Activated CD8-positive, alpha-beta T cell treated with anti-CD3 and anti-CD28 coated beads for 36 hours (primary cell): ENCODE measurements at regions not wholly inside any gene's neighbourhood (a gene's known extent, or its start where the extent isn't known, plus 50 kb on each side); places are given as distances from the start of the nearest gene placed in this dataset.

Source experiments
- ATAC-seq: fragments of 200-7000 bp; cut with Tn5 transposase; one replicate; pipeline ENCODE4 v1.10.0; 2021; ENCODE audit warnings: mild to moderate bottlenecking, moderate library complexity
- CTCF ChIA-PET: fragments of 350-600 bp; sonication (Branson Sonifier 250); formaldehyde crosslinking; loops from one replicate; lab custom pipeline; 2021; ENCODE audit warnings: antibody characterized with exemption; lab: Charles Lee
- POLR2A ChIA-PET: fragments of 350-600 bp; sonication (Branson Sonifier 250); formaldehyde crosslinking; loops from one replicate; lab custom pipeline; 2021; ENCODE audit warnings: antibody characterized with exemption; lab: Charles Lee
- DNase-seq: peaks from one replicate; pipeline ENCODE4 v3.0.0-alpha.2; 2020
- H3K27ac Mint-ChIP-seq: one replicate; pipeline ENCODE4 v1.8.0; 2021; ENCODE audit warnings: mild to moderate bottlenecking, mixed read lengths
- H3K27me3 Mint-ChIP-seq: one replicate; pipeline ENCODE4 v1.8.0; 2021; ENCODE audit warnings: mixed read lengths
- H3K36me3 Mint-ChIP-seq: one replicate; pipeline ENCODE4 v1.8.0; 2021; ENCODE audit warnings: low read depth, mixed read lengths
- H3K4me1 Mint-ChIP-seq: one replicate; pipeline ENCODE4 v1.8.0; 2021; ENCODE audit warnings: low read depth, mixed read lengths
- H3K4me3 Mint-ChIP-seq: one replicate; pipeline ENCODE4 v1.8.0; 2021; ENCODE audit warnings: mild to moderate bottlenecking, moderate library complexity, mixed read lengths
- H3K9me3 Mint-ChIP-seq: one replicate; pipeline ENCODE4 v1.8.0; 2021; ENCODE audit warnings: mixed read lengths
- intact Hi-C: fragments of 100-400 bp; cut with micrococcal nuclease; formaldehyde crosslinking; loops from one replicate; pipeline ENCODE4 v1.10.0; 2022
- TF ChIP-seq, protein P1 (sequence below): fragments of 200-600 bp; IDR thresholded peaks from one replicate; pipeline ENCODE4 v1.8.0; 2022; ENCODE audit warnings: antibody characterized with exemption, mild to moderate bottlenecking

DNA sequence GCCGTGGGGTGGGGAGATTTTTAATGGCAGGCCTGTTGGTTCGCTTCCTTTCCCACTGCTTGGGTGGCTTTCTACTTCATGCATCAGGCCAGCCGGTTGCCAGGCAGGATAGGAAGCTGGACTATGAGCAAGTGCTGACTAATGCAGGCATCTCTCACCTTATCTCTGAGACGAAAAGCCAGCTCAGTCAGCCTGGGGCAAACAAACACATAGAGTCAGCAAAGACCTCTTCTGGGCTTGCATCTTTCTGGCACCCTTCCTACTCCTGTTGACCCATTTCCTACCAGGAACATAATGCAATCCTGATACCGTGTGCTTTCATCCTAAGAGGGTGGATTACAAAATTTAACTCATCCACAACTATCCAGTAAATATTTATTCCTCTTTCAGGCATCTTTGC is 416.6 kb upstream of the MEX3C start:
- Mint-ChIP-seq H3K9me3 (no peaks in the 10 kb centered on the region), H3K4me3 (no peak overlapping the region), H3K27me3 (no peaks in the 10 kb centered on the region), H3K4me1 (no peaks in the 10 kb centered on the region), H3K27ac (no peak overlapping the region), H3K36me3 (no peaks in the 10 kb centered on the region)
- intact Hi-C loops, result no loop called here
- no peak for ATAC-seq
- no peak for DNase-seq
- TF ChIP-seq, protein P1, sequence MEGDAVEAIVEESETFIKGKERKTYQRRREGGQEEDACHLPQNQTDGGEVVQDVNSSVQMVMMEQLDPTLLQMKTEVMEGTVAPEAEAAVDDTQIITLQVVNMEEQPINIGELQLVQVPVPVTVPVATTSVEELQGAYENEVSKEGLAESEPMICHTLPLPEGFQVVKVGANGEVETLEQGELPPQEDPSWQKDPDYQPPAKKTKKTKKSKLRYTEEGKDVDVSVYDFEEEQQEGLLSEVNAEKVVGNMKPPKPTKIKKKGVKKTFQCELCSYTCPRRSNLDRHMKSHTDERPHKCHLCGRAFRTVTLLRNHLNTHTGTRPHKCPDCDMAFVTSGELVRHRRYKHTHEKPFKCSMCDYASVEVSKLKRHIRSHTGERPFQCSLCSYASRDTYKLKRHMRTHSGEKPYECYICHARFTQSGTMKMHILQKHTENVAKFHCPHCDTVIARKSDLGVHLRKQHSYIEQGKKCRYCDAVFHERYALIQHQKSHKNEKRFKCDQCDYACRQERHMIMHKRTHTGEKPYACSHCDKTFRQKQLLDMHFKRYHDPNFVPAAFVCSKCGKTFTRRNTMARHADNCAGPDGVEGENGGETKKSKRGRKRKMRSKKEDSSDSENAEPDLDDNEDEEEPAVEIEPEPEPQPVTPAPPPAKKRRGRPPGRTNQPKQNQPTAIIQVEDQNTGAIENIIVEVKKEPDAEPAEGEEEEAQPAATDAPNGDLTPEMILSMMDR, result no peak
- POLR2A ChIA-PET, result interaction anchor here (0.6 kb wide), 1 partner anchor 463 kb away, joined by 3 read pairs; no protein-coding TSS in a partner anchor
- CTCF ChIA-PET, result no interaction called here

DNA sequence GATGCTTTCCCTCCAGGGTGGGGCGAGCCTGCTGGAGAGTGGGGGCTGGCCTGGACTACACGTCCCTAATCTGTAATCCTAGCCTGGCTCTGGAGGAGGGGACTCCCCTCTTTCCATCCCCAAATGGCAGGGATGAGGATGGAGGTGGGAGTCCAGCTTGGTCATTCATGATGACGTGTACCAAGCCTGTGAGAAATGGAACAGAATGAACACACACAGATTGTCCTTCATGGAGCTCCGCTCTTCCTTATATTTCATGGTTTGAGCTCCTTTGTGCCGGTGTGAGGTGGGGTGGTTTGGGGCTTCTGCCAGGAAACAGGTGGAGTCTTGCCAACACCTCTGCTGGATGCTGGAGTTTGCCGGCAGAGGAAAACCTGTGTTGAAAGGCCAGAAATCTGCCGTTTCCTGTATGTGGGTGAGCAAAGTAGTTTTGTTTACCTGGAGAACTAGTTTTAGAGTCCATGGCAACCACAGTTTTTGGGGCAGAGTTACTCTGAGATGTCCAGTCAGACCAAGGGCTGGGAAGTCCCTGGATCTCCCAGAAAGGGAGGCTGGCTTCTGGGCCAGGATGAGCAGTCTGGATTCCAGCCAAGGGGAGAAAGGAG is 417.6 kb upstream of the MEX3C start:
- Mint-ChIP-seq H3K9me3 (peaks cover 1% of the 10 kb centered on the region), H3K27me3 (peaks cover 3% of the 10 kb centered on the region), H3K36me3 (no peaks in the 10 kb centered on the region), H3K4me3 (no peak overlapping the region), H3K27ac (no peak overlapping the region), H3K4me1 (no peaks in the 10 kb centered on the region)
- intact Hi-C loops, result no loop called here
- CTCF ChIA-PET, result no interaction called here
- DNase-seq (no peak), ATAC-seq (no peak)
- TF ChIP-seq, protein P1, result no peak
- POLR2A ChIA-PET, result no interaction called here

DNA sequence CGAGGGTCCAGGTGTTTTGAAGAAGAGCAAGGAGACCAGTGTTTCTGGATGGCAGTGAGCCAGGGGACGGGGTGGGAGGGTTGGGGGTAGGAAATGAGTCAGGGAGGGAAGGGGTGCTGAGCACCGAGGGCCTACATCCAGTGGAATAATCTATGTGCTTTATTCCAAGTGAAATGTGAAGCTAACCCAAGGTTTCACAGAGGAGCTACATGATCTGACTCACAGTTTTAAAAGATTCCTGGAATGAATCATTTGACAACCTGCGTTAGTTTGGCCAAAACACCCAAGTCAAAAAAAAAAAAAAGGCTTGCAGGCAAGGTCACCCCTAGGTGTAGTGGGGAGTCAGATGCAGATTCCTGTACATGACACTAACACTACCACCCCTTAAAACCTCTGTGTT is 419.7 kb upstream of the MEX3C start:
- Mint-ChIP-seq H3K9me3 (peaks cover 1% of the 10 kb centered on the region), H3K4me3 (no peak overlapping the region), H3K4me1 (no peaks in the 10 kb centered on the region), H3K27me3 (peaks cover 12% of the 10 kb centered on the region), H3K36me3 (no peaks in the 10 kb centered on the region), H3K27ac (no peak overlapping the region)
- intact Hi-C loops, result no loop called here
- TF ChIP-seq, protein P1, result no peak
- no peak for ATAC-seq
- no peak for DNase-seq
- ChIA-PET POLR2A (no interaction called here), CTCF (no interaction called here)

DNA sequence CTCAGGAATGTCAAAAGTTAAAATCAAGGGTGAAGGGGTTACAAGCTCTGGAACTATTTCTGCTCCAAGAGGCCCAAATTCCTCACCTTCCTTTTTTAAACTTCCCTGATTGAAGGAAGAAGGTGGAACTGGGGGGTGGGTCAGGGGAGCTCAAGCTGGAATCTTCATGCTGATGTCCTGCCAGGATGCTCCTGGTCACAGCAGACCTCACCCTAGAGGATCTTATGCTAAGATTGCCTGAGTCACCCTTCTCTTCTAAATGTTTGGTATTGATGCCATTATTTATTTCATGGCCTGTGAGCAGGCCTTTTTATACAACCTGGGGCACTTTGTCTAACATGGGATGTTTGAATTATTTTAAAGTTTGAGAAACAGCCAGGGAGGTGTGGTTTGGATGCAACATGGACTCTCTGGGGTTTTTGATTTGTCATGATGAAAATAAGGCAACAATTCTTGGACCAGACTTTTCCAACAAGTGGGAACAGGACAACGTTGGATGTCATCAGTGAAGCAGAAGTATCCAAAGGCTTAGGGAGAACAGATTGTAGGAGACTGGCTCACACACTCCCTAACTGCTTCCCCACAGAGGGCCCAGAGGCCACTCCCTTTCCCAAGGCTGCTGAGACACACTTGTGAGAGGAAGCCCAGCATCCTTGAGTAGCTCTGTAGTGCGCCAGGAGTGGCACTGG is 420.2 kb upstream of the MEX3C start:
- POLR2A ChIA-PET, result no interaction called here
- CTCF ChIA-PET, result interaction anchor here (0.6 kb wide), 1 partner anchor 379 kb away, joined by 3 read pairs; no protein-coding TSS in a partner anchor

DNA sequence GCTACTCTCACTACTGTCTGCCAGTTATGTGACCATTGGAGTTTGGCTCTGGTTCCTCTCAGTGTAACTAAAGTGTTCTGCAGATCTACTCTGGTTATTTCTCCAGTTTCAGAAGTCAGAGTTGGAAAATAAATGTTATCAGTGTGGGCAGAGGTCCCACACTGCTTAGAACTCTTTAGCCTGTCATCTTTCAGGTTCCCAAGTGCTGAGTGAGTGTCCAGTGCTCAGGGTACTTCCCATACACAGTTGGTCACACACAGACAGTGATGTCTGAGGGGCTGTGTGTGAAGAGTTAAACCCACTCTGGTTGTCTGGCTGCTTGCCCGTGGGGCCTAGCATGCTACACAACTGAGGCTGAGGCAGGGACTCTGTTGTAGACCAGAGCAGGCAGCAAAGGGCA is 421.8 kb upstream of the MEX3C start:
- TF ChIP-seq, protein P1, result no peak
- ChIA-PET CTCF (no interaction called here), POLR2A (no interaction called here)
- intact Hi-C loops, result no loop called here
- ATAC-seq (no peak), DNase-seq (no peak)
- H3K27ac Mint-ChIP-seq, result no peak overlapping the region
- peaks cover 20% of the 10 kb centered on the region for H3K27me3 Mint-ChIP-seq
- H3K4me1 Mint-ChIP-seq, result no peaks in the 10 kb centered on the region
- peaks cover 1% of the 10 kb centered on the region for H3K9me3 Mint-ChIP-seq
- H3K36me3 Mint-ChIP-seq, result no peaks in the 10 kb centered on the region
- no peak overlapping the region for H3K4me3 Mint-ChIP-seq

More for the DNA sequence above, 420.2 kb upstream of the MEX3C start:
- intact Hi-C loops, result no loop called here
- TF ChIP-seq, protein P1, result no peak
- Mint-ChIP-seq H3K27me3 (peaks cover 12% of the 10 kb centered on the region), H3K4me3 (no peak overlapping the region), H3K9me3 (peaks cover 1% of the 10 kb centered on the region), H3K4me1 (no peaks in the 10 kb centered on the region), H3K27ac (no peak overlapping the region), H3K36me3 (no peaks in the 10 kb centered on the region)
- ATAC-seq, result no peak
- DNase-seq, result no peak
